ENCODE measurements at regions not wholly inside any gene's neighbourhood (a gene's known extent, or its start where the extent isn't known, plus 50 kb on each side); places are given as distances from the start of the nearest gene placed in this dataset.
"Not testable (repeated sequence)": the region's sequence is repeated elsewhere in the genome, so short reads cannot be mapped to it uniquely, and the experiment has no call there.

- TF ChIP-seq CTCF (IDR thresholded peaks at IDR 0.05): no peak
- DNase-seq (ENCODE audit: low spot score): no peak
- ATAC-seq (ENCODE audit: low FRiP score): no peak
These were observed 110.6 kb upstream of the ZNF746 start for GRCh38 chr7:149608168-149608567.

- DNase-seq (ENCODE audit: low spot score): no peak
- no peak for ATAC-seq (ENCODE audit: low FRiP score)
- no peak for TF ChIP-seq CTCF (IDR thresholded peaks at IDR 0.05)
These were observed 110.1 kb upstream of the ZNF746 start for GRCh38 chr7:149607683-149608082.

GRCh38 chr7:149606826-149607225, 109.2 kb upstream of the ZNF746 start:
- DNase-seq (ENCODE audit: low spot score) (no peak), ATAC-seq (ENCODE audit: low FRiP score) (no peak)
- no peak for TF ChIP-seq CTCF (IDR thresholded peaks at IDR 0.05)

GRCh38 chr7:149605696-149606095, 108.1 kb upstream of the ZNF746 start:
- TF ChIP-seq CTCF (IDR thresholded peaks at IDR 0.05): no peak
- ATAC-seq (ENCODE audit: low FRiP score) (no peak), DNase-seq (ENCODE audit: low spot score) (no peak)

GRCh38 chr7:149604521-149604920, 106.9 kb upstream of the ZNF746 start:
- TF ChIP-seq CTCF (IDR thresholded peaks at IDR 0.05): no peak
- no peak for ATAC-seq (ENCODE audit: low FRiP score)
- DNase-seq (ENCODE audit: low spot score): no peak

- DNase-seq (ENCODE audit: low spot score); ATAC-seq (ENCODE audit: low FRiP score): not testable (repeated sequence)
These were observed 103.2 kb upstream of the ZNF746 start for GRCh38 chr7:149600669-149601330.

- no peak for TF ChIP-seq CTCF (IDR thresholded peaks at IDR 0.05)
- DNase-seq (ENCODE audit: low spot score): no peak
- no peak for ATAC-seq (ENCODE audit: low FRiP score)
These were observed 102.1 kb upstream of the ZNF746 start for GRCh38 chr7:149599636-149600206.
